ENCODE measurements at regions not wholly inside any gene's neighbourhood (a gene's known extent, or its start where the extent isn't known, plus 50 kb on each side); places are given as distances from the start of the nearest gene placed in this dataset.

DNA sequence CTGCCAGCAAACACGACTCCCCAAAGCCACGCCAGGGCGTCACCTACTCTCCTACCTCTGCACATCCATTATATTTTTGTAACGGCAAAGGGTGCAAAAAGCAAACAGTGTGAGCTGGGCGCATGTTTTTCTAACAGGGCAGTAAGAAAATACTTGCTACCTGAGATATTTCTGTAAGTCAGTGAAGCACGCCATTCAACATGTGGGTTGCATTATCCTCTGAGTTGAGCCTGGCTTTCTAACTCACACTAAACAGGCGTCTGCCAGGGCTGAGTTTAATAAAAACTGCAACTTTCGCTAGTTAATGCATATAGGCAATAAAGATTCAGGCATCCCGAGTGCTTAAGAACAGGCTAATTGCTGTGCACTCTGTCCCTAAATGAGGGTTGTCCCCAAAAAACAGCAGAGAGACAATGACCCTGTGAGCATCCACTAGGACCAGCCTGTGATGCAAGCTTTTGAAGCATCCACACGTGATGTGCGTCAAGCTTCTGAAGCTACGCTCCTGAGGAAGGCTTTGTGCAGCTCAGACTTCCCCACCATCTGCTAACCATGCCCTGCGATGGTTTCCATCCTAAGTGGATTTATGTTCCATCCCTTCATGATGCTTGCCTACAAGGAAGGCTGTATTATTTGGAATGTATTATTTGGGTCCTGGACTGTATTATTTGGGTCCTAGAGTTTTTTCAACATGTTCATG, 70.0 kb upstream of the SIM2 start:
- H3K36me3 ChIP-seq (ENCODE audit: low read length) = no peaks in the 10 kb centered on the region
- H3K9me3 ChIP-seq (ENCODE audit: insufficient read depth, low read length) = no peaks in the 10 kb centered on the region
- TF ChIP-seq, protein P1, sequence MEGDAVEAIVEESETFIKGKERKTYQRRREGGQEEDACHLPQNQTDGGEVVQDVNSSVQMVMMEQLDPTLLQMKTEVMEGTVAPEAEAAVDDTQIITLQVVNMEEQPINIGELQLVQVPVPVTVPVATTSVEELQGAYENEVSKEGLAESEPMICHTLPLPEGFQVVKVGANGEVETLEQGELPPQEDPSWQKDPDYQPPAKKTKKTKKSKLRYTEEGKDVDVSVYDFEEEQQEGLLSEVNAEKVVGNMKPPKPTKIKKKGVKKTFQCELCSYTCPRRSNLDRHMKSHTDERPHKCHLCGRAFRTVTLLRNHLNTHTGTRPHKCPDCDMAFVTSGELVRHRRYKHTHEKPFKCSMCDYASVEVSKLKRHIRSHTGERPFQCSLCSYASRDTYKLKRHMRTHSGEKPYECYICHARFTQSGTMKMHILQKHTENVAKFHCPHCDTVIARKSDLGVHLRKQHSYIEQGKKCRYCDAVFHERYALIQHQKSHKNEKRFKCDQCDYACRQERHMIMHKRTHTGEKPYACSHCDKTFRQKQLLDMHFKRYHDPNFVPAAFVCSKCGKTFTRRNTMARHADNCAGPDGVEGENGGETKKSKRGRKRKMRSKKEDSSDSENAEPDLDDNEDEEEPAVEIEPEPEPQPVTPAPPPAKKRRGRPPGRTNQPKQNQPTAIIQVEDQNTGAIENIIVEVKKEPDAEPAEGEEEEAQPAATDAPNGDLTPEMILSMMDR (IDR thresholded peaks at IDR 0.05; ENCODE audit: insufficient read depth, low read length, poor library complexity, severe bottlenecking) = no peak
- no peak for TF ChIP-seq EZH2phosphoT487 (conservative IDR thresholded peaks at IDR 0.05; ENCODE audit: low read length)
- no peak overlapping the region for H3K4me3 ChIP-seq (ENCODE audit: insufficient read depth, low read length, poor library complexity, severe bottlenecking)
- no peaks in the 10 kb centered on the region for H3F3A ChIP-seq (ENCODE audit: insufficient read depth)
- no peaks in the 10 kb centered on the region for H3K27me3 ChIP-seq (ENCODE audit: low read length)
- no peak overlapping the region for H3K9ac ChIP-seq (ENCODE audit: low read length)
- H4K20me1 ChIP-seq (ENCODE audit: low read depth, low read length) = no peaks in the 10 kb centered on the region
- H3K9me2 ChIP-seq (replicated peaks; ENCODE audit: insufficient read depth, low read length) = no peaks in the 10 kb centered on the region
- H3K4me2 ChIP-seq (ENCODE audit: low read depth, low read length, poor library complexity, severe bottlenecking) = no peak overlapping the region
- no peaks in the 10 kb centered on the region for H3K79me2 ChIP-seq (ENCODE audit: insufficient read depth, low read length)
- no peak overlapping the region for H3K27ac ChIP-seq (ENCODE audit: low read depth, low read length)
- no peak overlapping the region for H2AFZ ChIP-seq (ENCODE audit: low read depth, low read length, severe bottlenecking)

DNA sequence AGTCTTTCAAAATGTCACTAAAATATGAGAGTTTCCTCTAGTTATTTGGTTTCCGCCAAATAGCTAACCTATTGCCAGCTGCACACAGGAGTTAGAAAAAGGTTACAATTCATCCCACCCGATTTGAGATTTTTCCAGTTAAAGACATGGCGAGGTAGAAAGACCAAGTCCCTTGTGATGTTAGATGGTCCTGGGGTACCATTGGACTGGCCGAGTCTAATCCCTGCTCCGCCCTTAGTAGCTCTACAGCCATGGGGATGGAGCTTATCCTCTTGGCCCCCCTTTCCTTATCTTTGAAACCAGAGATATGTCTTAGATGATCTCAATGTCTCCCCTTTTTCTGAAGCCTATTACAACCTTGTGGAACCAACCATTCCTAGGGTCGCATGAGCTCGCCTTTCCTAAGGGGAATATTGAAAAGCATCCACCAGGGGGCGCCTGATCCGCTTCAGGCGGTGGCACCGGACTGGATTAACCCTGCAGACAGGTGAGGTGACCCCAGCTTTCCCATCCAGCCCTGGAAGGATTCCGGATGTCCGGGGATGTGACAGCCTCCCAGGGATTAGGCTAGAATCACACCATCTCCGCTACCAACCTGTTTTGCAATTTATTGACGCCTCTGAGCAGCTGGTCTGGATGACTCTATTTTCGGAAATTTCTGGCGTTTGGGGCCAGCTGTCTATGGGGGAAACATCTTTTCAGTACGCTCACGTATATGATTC, 68.3 kb upstream of the SIM2 start:
- Histone ChIP-seq H3K27ac (ENCODE audit: low read depth, low read length) (no peak overlapping the region), H2AFZ (ENCODE audit: low read depth, low read length, severe bottlenecking) (no peak overlapping the region), H3K9me3 (ENCODE audit: insufficient read depth, low read length) (no peaks in the 10 kb centered on the region), H3K36me3 (ENCODE audit: low read length) (no peaks in the 10 kb centered on the region), H3K4me2 (ENCODE audit: low read depth, low read length, poor library complexity, severe bottlenecking) (no peak overlapping the region), H3K9me2 (replicated peaks; ENCODE audit: insufficient read depth, low read length) (no peaks in the 10 kb centered on the region), H3F3A (ENCODE audit: insufficient read depth) (no peaks in the 10 kb centered on the region), H3K27me3 (ENCODE audit: low read length) (no peaks in the 10 kb centered on the region), H3K4me3 (ENCODE audit: insufficient read depth, low read length, poor library complexity, severe bottlenecking) (no peak overlapping the region), H3K9ac (ENCODE audit: low read length) (no peak overlapping the region), H4K20me1 (ENCODE audit: low read depth, low read length) (no peaks in the 10 kb centered on the region), H3K79me2 (ENCODE audit: insufficient read depth, low read length) (no peaks in the 10 kb centered on the region)
- no peak for TF ChIP-seq EZH2phosphoT487 (conservative IDR thresholded peaks at IDR 0.05; ENCODE audit: low read length)
- TF ChIP-seq, protein P1 (IDR thresholded peaks at IDR 0.05; ENCODE audit: insufficient read depth, low read length, poor library complexity, severe bottlenecking) = peak; percentile 70

DNA sequence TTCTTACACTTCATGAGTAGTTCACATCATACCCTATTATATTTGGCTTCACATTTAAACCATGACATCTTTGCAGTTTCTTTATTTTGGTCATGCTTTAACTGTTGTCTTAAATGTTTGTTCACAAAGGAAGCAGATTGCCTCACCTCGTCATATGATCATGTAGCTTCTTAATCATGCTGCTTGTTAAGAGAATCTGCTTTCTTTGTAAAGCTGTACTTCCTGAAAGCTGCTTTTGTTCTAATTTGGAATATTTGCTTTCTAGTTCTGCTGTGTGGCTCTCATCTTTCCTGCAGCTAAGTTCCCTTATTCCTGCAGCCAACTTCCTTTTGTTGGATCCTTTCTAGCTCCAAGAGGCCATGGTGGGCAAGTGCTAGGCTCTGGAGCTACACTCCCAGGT, 62.9 kb upstream of the SIM2 start:
- Histone ChIP-seq H2AFZ (ENCODE audit: low read depth, low read length, severe bottlenecking) (no peak overlapping the region), H3K27ac (ENCODE audit: low read depth, low read length) (no peak overlapping the region), H4K20me1 (ENCODE audit: low read depth, low read length) (no peaks in the 10 kb centered on the region), H3K9ac (ENCODE audit: low read length) (no peak overlapping the region), H3K9me2 (replicated peaks; ENCODE audit: insufficient read depth, low read length) (no peaks in the 10 kb centered on the region), H3K27me3 (ENCODE audit: low read length) (no peaks in the 10 kb centered on the region), H3F3A (ENCODE audit: insufficient read depth) (no peaks in the 10 kb centered on the region), H3K4me2 (ENCODE audit: low read depth, low read length, poor library complexity, severe bottlenecking) (no peak overlapping the region), H3K36me3 (ENCODE audit: low read length) (no peaks in the 10 kb centered on the region), H3K79me2 (ENCODE audit: insufficient read depth, low read length) (no peaks in the 10 kb centered on the region), H3K9me3 (ENCODE audit: insufficient read depth, low read length) (no peaks in the 10 kb centered on the region), H3K4me3 (ENCODE audit: insufficient read depth, low read length, poor library complexity, severe bottlenecking) (no peak overlapping the region)
- TF ChIP-seq, protein P1 (IDR thresholded peaks at IDR 0.05; ENCODE audit: insufficient read depth, low read length, poor library complexity, severe bottlenecking) = no peak
- TF ChIP-seq EZH2phosphoT487 (conservative IDR thresholded peaks at IDR 0.05; ENCODE audit: low read length) = no peak
